Erythroblast (primary cell): ENCODE measurements at regions not wholly inside any gene's neighbourhood (a gene's known extent, or its start where the extent isn't known, plus 50 kb on each side); places are given as distances from the start of the nearest gene placed in this dataset.

Experiments used
- GATA1 ChIP-seq: IDR thresholded peaks from 2 replicates; pipeline ENCODE4 v1.6.1; 2011; ENCODE audit warnings: low read depth, mild to moderate bottlenecking, control low read depth, low read length, moderate library complexity
- POLR2A ChIP-seq: IDR thresholded peaks from 2 replicates; pipeline ENCODE4 v1.6.1; 2011; ENCODE audit warnings: mild to moderate bottlenecking, low read length

GRCh38 chr18:2316751-2317696 is 254.3 kb downstream of the METTL4 start:
- TF ChIP-seq POLR2A (no peak), GATA1 (no peak)
